HG03196 (cell line): ENCODE measurements at regions not wholly inside any gene's neighbourhood (a gene's known extent, or its start where the extent isn't known, plus 50 kb on each side); places are given as distances from the start of the nearest gene placed in this dataset.
A peak's percentile ranks its signal among the peaks of the same experiment; 100 is the strongest.

Experiments
- ATAC-seq: cut with Tn5 transposase; IDR thresholded peaks from one replicate; pipeline ENCODE4 v1.9.1; 2021; ENCODE audit not compliant: unreplicated experiment

- no peak for ATAC-seq
Measured at GRCh38 chr2:18200771-18201170, 322.3 kb downstream of the KCNS3 start.

DNA sequence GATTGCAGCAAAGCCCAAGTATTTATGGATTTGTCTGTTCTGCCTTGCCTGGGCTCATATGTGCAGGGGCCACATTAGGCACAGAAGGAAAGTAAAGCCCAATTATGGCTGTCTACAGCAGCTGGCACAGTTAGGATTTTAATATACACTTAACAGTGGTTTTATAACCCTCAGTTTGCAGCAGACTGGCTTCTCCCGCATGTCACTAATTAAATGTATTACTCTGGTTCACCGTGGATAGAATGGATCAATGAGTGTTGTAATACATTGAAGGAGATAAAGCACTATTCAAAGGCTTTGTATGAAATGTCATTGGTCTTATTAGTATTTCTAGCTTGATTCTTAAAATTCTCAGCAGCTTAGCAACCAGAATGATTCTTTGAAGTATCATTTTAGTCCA lies 320.2 kb downstream of the KCNS3 start:
- ATAC-seq, result no peak

DNA sequence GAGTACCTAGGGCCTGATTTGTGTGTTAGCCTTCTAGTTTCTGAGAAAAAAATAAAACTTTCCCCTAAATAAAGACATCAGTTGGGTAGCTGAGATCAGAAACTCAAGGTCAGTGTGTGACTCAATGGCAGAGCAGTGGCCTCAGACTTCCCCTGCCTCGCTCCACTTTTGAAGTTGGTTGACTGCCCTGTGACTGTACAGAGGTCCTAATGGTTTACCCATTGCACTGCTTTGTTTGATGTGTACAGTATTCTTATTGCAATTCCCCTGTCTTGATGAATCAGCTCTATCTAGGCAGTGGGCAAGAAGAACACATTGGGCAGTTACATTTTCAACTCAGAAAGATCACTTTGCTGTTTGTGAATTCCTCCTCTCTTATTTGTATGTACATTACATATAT lies 315.7 kb downstream of the KCNS3 start:
- ATAC-seq, result no peak

DNA sequence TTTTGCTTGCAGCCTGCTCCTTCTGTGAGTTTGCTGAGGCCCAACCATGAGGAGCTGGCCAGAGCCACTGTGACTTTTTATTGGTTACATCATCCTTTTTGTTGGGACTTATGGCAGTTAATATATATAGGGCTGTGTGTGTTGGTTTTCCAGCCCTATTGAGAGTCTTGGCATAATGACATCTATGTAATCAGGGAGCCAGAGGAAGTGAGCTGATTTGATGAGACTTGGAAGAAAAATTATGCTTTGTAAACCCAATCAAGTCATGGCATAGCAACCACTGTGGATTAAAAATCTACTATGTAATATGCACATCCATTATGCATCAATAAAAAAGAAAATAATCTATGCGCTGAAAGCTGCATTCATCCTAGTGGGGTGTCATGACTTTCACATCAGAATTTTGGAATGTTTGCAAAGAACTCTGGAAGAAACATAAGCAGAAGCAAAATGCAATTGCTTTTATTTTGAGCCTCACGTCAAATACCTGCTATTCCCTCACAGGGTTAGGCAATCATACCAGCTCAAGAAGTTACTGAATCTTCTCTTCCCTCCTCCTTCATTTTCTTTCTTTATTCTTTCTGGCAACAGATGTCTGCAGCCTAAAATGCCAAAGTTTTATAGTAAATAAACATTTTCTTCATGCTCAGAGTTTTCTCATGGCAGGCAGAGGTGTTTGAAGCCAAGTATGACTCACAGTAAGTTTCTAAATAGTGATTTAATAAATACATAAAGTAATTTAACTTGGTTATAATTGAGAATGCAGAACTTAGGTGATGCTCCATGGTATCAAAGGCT lies 308.5 kb downstream of the KCNS3 start:
- ATAC-seq, result no peak

GRCh38 chr2:18182861-18183260 lies 304.4 kb downstream of the KCNS3 start:
- ATAC-seq, result no peak

- no peak for ATAC-seq
Measured at GRCh38 chr2:18180912-18181311, 302.4 kb downstream of the KCNS3 start.

- ATAC-seq, result no peak
Measured at GRCh38 chr2:18180031-18180610, 301.7 kb downstream of the KCNS3 start.

- peak; percentile 78 for ATAC-seq
Measured at GRCh38 chr2:18178736-18179349, 300.4 kb downstream of the KCNS3 start.

DNA sequence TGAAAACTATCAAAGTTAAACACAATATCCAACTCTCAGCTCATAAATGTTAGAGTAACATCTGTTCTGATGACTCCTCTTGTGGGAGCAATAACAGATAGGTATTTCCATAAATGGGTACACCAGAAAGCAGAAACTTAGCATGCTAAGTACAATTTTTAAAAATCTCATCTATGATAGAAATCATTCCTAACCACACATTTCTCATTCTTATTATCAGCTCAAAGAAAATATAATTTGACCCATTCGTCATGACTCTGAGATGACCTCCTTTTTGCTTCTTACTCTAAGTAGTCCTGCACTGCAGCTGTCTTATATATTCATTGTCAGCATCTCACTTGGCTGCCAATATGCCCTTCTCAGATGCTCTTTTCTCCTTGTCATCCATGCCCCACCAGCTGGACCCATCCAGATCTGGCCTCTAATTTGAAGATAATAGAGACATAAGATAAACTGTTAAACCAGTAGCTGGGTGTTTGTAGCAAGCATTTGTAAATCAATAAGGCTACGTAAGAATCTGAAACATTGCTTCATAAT lies 298.3 kb downstream of the KCNS3 start:
- no peak for ATAC-seq

- no peak for ATAC-seq
Measured at GRCh38 chr2:18172607-18173006, 294.1 kb downstream of the KCNS3 start.

GRCh38 chr2:18171191-18172139 lies 293.0 kb downstream of the KCNS3 start:
- no peak for ATAC-seq

GRCh38 chr2:18170642-18171041 lies 292.2 kb downstream of the KCNS3 start:
- no peak for ATAC-seq

- ATAC-seq, result no peak
Measured at GRCh38 chr2:18169893-18170175, 291.4 kb downstream of the KCNS3 start.

GRCh38 chr2:18169121-18169892 lies 290.8 kb downstream of the KCNS3 start:
- no peak for ATAC-seq

GRCh38 chr2:18167871-18168270 lies 289.4 kb downstream of the KCNS3 start:
- ATAC-seq, result no peak

DNA sequence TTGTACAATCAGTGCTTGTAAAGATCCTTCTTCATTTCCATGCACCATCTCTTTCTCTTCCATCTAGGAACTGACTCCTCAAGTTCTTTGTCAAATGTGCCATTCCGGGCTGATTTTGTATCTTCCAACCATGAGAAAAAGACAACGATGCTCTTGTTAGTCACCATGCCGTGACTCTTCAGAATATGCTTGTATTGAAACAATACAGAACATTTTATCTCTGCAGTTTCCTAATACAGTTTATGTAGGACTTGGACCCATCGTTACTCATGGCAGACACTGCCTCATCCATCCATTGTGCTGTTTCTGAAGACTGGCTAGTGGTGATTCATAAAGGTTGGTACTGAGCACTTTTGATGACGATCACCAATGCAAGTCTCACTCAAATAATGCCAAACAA lies 283.2 kb downstream of the KCNS3 start:
- no peak for ATAC-seq

- ATAC-seq, result no peak
Measured at GRCh38 chr2:18159896-18160295, 281.4 kb downstream of the KCNS3 start.

- no peak for ATAC-seq
Measured at GRCh38 chr2:18156421-18156820, 278.0 kb downstream of the KCNS3 start.

DNA sequence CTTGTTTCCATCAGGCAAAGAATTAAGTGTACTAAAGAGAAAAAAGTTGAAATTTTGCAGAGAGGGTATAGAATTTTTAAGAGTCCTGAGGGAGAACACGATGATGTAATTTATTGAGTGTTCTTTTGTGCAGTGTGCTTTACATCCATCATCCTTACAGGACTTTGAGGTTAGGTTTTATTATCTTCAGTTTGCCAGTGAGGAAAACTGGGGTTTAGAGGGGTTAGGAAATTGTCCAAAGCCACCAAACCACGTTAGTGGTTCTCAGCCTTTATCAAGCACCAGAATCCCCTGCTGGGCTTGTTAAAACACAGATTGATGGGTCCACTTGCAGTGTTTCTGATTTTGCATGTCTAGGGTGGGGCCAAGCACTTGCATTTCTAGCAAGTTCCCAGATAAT lies 277.5 kb downstream of the KCNS3 start:
- no peak for ATAC-seq

DNA sequence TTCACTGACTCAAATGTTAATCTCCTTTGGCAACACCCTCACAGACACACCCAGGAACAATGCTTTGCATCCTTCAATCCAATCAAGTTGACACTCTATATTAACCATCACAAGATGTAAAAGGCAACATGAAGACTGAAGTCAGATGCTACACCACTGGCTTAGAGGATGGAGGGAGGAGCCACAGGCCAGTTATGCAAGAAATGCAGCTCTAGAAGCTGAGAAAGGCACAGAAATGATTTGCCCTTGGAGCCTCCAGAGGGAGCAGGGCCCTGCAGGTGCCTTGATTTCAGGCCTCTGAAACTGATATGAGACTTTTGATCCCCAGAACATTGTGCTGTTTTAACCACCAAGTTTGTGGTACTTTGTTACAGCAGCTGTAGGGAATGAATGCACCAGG lies 276.3 kb downstream of the KCNS3 start:
- no peak for ATAC-seq
